ENCODE measurements at regions not wholly inside any gene's neighbourhood (a gene's known extent, or its start where the extent isn't known, plus 50 kb on each side); places are given as distances from the start of the nearest gene placed in this dataset.

DNA sequence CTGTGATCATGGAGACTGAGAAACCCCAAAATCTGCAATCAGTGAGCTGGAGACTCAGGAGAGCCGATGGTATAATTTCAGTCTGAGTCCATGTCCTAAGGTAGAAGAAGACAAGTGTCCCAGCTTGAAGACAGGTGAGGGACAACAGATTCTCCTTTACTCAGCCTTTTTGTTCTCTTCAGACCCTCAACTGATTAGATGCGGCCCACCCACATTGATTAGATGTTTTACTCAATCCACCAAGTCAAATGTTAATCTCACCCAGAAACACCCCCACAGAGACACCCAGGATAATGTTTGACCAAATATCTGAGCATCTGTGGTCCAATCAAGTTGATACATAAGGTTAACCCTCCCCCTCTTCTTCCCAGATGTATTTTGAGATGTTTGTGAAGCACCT, 131.2 kb downstream of the PFKFB3 start:
- Histone ChIP-seq H3K9me3 (no peaks in the 10 kb centered on the region), H3K27me3 (no peaks in the 10 kb centered on the region), H3K4me1 (no peaks in the 10 kb centered on the region), H3K9ac (ENCODE audit: low read depth in 2 of 2, low read length in 2 of 2) (no peak overlapping the region), H3K27ac (no peak overlapping the region), H3K36me3 (no peaks in the 10 kb centered on the region), H3K4me3 (no peak overlapping the region)
- TF ChIP-seq, protein P1, sequence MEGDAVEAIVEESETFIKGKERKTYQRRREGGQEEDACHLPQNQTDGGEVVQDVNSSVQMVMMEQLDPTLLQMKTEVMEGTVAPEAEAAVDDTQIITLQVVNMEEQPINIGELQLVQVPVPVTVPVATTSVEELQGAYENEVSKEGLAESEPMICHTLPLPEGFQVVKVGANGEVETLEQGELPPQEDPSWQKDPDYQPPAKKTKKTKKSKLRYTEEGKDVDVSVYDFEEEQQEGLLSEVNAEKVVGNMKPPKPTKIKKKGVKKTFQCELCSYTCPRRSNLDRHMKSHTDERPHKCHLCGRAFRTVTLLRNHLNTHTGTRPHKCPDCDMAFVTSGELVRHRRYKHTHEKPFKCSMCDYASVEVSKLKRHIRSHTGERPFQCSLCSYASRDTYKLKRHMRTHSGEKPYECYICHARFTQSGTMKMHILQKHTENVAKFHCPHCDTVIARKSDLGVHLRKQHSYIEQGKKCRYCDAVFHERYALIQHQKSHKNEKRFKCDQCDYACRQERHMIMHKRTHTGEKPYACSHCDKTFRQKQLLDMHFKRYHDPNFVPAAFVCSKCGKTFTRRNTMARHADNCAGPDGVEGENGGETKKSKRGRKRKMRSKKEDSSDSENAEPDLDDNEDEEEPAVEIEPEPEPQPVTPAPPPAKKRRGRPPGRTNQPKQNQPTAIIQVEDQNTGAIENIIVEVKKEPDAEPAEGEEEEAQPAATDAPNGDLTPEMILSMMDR (IDR thresholded peaks at IDR 0.05): no peak
- no peak for DNase-seq
- intact Hi-C loops (cut with DNase I): no loop called here

DNA sequence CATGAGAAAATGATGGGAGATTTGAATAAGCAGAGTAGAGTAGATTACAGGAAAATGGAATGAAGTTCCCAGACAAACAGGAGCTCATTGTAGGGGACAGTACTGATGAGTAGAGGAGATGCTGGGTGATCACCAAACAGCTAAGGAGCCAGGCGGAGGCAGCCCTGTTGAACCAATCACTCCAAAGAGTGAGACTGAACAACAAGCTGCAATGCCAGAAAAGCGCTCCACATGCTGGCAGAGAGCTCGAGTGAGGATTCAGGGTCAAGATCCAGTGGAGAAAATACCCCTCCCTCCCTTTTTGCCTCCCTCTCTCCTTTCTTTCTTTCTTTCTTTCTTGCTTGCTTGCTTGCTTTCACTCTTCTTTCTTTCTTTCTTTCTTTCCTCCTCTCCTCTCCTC, 133.3 kb downstream of the PFKFB3 start:
- H3K27me3 ChIP-seq: no peaks in the 10 kb centered on the region
- no peak overlapping the region for H3K9ac ChIP-seq (ENCODE audit: low read depth in 2 of 2, low read length in 2 of 2)
- H3K9me3 ChIP-seq: no peaks in the 10 kb centered on the region
- DNase-seq: no peak
- H3K4me1 ChIP-seq: no peaks in the 10 kb centered on the region
- no peaks in the 10 kb centered on the region for H3K36me3 ChIP-seq
- intact Hi-C loops (cut with DNase I): no loop called here
- H3K27ac ChIP-seq: no peak overlapping the region
- no peak overlapping the region for H3K4me3 ChIP-seq
- TF ChIP-seq, protein P1 (IDR thresholded peaks at IDR 0.05): no peak

DNA sequence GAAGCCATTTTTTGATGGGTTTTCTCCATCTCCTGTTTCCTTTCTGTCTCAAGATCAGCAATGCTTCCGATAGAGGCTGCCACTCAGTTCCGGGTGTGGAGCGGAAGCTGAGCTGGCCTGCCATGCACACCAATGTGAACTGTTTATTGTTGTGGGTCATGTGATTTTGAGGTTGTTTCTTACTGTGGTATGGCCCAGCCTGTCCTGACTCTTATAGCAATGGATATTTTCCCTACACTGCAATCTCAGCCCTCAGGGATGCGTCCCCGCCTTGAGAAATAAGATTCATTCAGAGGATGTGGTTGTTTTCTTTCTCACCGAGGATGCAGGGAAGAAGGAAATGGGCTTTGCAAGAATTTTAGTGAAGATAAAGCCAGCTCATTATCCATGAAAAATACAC, 134.7 kb downstream of the PFKFB3 start:
- H3K9ac ChIP-seq (ENCODE audit: low read depth in 2 of 2, low read length in 2 of 2): no peak overlapping the region
- TF ChIP-seq, protein P1 (IDR thresholded peaks at IDR 0.05): no peak
- no peaks in the 10 kb centered on the region for H3K4me1 ChIP-seq
- no peaks in the 10 kb centered on the region for H3K36me3 ChIP-seq
- no peak for DNase-seq
- no peak overlapping the region for H3K27ac ChIP-seq
- H3K27me3 ChIP-seq: no peaks in the 10 kb centered on the region
- H3K9me3 ChIP-seq: no peaks in the 10 kb centered on the region
- H3K4me3 ChIP-seq: no peak overlapping the region
- intact Hi-C loops (cut with DNase I): no loop called here

DNA sequence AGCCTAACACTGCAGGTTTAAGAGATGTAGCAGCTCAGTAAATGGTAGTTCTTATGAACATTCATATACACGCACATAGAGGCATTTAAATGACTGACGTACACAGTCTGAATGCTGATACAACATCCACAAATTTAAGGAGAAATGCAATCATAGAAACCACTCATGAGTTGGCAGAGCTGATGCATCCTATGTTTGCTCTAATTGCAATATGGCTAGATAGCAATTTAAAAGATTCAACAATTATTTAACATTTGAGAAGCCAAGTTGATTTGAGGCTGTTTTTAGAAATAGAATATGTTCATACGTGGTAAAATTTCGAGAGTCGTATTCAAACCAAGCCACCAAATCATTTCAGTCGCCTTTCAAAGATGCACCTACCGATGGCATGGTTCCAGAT, 135.6 kb downstream of the PFKFB3 start:
- DNase-seq: no peak
- TF ChIP-seq, protein P1 (IDR thresholded peaks at IDR 0.05): no peak
- Histone ChIP-seq H3K4me1 (no peaks in the 10 kb centered on the region), H3K27me3 (no peaks in the 10 kb centered on the region), H3K9me3 (no peaks in the 10 kb centered on the region), H3K36me3 (no peaks in the 10 kb centered on the region), H3K4me3 (no peak overlapping the region), H3K27ac (no peak overlapping the region), H3K9ac (ENCODE audit: low read depth in 2 of 2, low read length in 2 of 2) (no peak overlapping the region)
- intact Hi-C loops (cut with DNase I): no loop called here

DNA sequence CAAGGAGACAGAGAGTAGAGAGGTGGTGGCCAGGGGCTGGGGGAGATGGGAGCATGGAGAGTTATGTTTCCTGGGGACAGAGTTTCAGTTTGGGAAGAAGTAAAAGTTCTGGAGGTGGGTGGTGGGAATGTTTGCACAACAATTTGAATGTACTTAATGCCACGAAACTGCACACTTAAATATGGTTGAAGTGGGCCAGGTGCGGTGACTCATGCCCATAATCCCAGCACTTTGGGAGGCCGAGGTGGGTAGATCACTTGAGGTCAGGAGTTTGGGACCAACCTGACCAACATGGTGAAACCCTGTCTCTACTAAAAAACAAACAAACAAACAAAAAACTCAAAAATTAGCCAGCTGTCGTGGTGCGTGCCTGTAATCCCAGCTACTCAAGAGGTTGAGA, 137.2 kb downstream of the PFKFB3 start:
- H3K9ac ChIP-seq (ENCODE audit: low read depth in 2 of 2, low read length in 2 of 2): no peak overlapping the region
- TF ChIP-seq, protein P1 (IDR thresholded peaks at IDR 0.05): no peak
- intact Hi-C loops (cut with DNase I): no loop called here
- H3K36me3 ChIP-seq: no peaks in the 10 kb centered on the region
- H3K27ac ChIP-seq: no peak overlapping the region
- no peaks in the 10 kb centered on the region for H3K4me1 ChIP-seq
- no peak for DNase-seq
- no peak overlapping the region for H3K4me3 ChIP-seq
- H3K27me3 ChIP-seq: no peaks in the 10 kb centered on the region
- no peaks in the 10 kb centered on the region for H3K9me3 ChIP-seq
